Mesendoderm (in vitro differentiated cells): ENCODE measurements at regions not wholly inside any gene's neighbourhood (a gene's known extent, or its start where the extent isn't known, plus 50 kb on each side); places are given as distances from the start of the nearest gene placed in this dataset.

ENCODE experiments used
- DNase-seq: peaks from one replicate; pipeline ENCODE4 v3.0.0; 2013
- H2AK5ac ChIP-seq: 2 replicates; pipeline ENCODE4 v1.6.1; 2013; ENCODE audit warnings: low read length, inconsistent platforms
- H2BK120ac ChIP-seq: 2 replicates; pipeline ENCODE4 v1.6.1; 2013; ENCODE audit warnings: low read depth, mild to moderate bottlenecking, low read length, moderate library complexity, mixed read lengths
- H2BK15ac ChIP-seq: replicated peaks from 2 replicates; pipeline ENCODE4 v1.6.1; 2013; ENCODE audit warnings: low read depth, mild to moderate bottlenecking, moderate library complexity
- H2BK5ac ChIP-seq: 2 replicates; pipeline ENCODE4 v1.6.1; 2013; ENCODE audit warnings: low read length, inconsistent platforms
- H3K18ac ChIP-seq: 2 replicates; pipeline ENCODE4 v1.6.1; 2013; ENCODE audit warnings: mild to moderate bottlenecking, low read length, mixed read lengths
- H3K23ac ChIP-seq: one replicate; pipeline ENCODE4 v1.6.1; 2013; ENCODE audit warnings: low read length
- H3K27ac ChIP-seq: 2 replicates; pipeline ENCODE4 v1.5.1; 2013; ENCODE audit warnings: low read depth, mild to moderate bottlenecking, inconsistent platforms, low read length, moderate library complexity
- H3K27me3 ChIP-seq: 2 replicates; pipeline ENCODE4 v1.6.1; 2013; ENCODE audit warnings: low read length, control low read depth, mild to moderate bottlenecking, inconsistent platforms; ENCODE audit not compliant: insufficient read depth, poor library complexity
- H3K36me3 ChIP-seq: 2 replicates; pipeline ENCODE4 v1.6.1; 2013; ENCODE audit warnings: low read length, inconsistent platforms; ENCODE audit not compliant: control insufficient read depth, insufficient read depth
- H3K4ac ChIP-seq: one replicate; pipeline ENCODE4 v1.6.1; 2013; ENCODE audit warnings: low read depth, mild to moderate bottlenecking, low read length, moderate library complexity
- H3K4me1 ChIP-seq: 2 replicates; pipeline ENCODE4 v1.6.1; 2013; ENCODE audit warnings: low read depth, low read length, inconsistent platforms; ENCODE audit not compliant: control insufficient read depth
- H3K4me2 ChIP-seq: 2 replicates; pipeline ENCODE4 v1.6.1; 2013; ENCODE audit warnings: low read length
- H3K4me3 ChIP-seq: 2 replicates; pipeline ENCODE4 v1.5.1; 2013; ENCODE audit warnings: mild to moderate bottlenecking, low read length
- H3K56ac ChIP-seq: one replicate; pipeline ENCODE4 v1.6.1; 2013; ENCODE audit warnings: low read length
- H3K79me1 ChIP-seq: 2 replicates; pipeline ENCODE4 v1.6.1; 2013; ENCODE audit warnings: low read length, inconsistent platforms
- H3K79me2 ChIP-seq: 2 replicates; pipeline ENCODE4 v1.6.1; 2013; ENCODE audit warnings: mild to moderate bottlenecking, low read length; ENCODE audit not compliant: control insufficient read depth, insufficient read depth
- H3K9ac ChIP-seq: 2 replicates; pipeline ENCODE4 v1.6.1; 2013; ENCODE audit warnings: low read length, inconsistent platforms
- H4K5ac ChIP-seq: one replicate; pipeline ENCODE4 v1.6.1; 2013; ENCODE audit warnings: low read length
- H4K8ac ChIP-seq: one replicate; pipeline ENCODE4 v1.6.1; 2013; ENCODE audit warnings: low read depth, mild to moderate bottlenecking, control low read depth, low read length, moderate library complexity
- whole genome bisulfite sequencing: extraction: QIAGEN DNeasy Blood & Tissue Kit; methylation state at CpG from one replicate; pipeline ENCODE4 v1.1.7; 2013; ENCODE audit warnings: low lambda C conversion rate, missing lambda C conversion rate; ENCODE audit not compliant: insufficient coverage; ENCODE audit errors: extremely low coverage; 5-methylcytosine and 5-hydroxymethylcytosine counted together

DNA sequence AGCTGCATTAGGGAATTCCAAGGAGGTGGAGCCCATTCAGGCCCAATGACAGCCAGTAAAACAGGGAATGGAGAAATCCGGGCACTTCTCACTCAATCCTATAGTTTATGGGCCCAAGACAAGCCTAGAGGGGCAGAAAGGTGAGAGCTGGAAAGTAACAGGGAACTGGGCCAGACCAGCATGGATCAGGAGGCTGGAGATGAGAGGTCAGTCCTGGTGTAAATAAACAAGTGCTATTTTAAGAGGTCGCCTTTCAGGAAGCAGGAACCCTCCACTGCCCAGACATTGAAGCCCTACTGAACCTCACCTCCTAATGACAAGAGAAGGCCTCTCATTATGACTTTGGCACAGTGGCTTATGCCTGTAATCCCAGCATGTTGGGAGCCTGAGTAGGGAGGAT is 57.2 kb upstream of the TGM3 start:
- H2BK120ac ChIP-seq = no peak overlapping the region
- H3K56ac ChIP-seq = no peak overlapping the region
- H3K4me2 ChIP-seq = no peak overlapping the region
- no peaks in the 10 kb centered on the region for H3K79me2 ChIP-seq
- H2BK5ac ChIP-seq = no peak overlapping the region
- H2AK5ac ChIP-seq = no peak overlapping the region
- H3K27me3 ChIP-seq = no peaks in the 10 kb centered on the region
- no peaks in the 10 kb centered on the region for H3K79me1 ChIP-seq
- no peak for DNase-seq
- H3K4me1 ChIP-seq = peaks cover 2% of the 10 kb centered on the region
- H4K8ac ChIP-seq = no peak overlapping the region
- H4K5ac ChIP-seq = no peak overlapping the region
- H3K18ac ChIP-seq = no peak overlapping the region
- no peak overlapping the region for H3K23ac ChIP-seq
- no peak overlapping the region for H2BK15ac ChIP-seq
- H3K4me3 ChIP-seq = no peak overlapping the region
- no peak overlapping the region for H3K27ac ChIP-seq
- H3K9ac ChIP-seq = no peak overlapping the region
- no peaks in the 10 kb centered on the region for H3K36me3 ChIP-seq
- no peak overlapping the region for H3K4ac ChIP-seq
- WGBS = no CpG with 5 or more reads among the region's 2 CpGs

DNA sequence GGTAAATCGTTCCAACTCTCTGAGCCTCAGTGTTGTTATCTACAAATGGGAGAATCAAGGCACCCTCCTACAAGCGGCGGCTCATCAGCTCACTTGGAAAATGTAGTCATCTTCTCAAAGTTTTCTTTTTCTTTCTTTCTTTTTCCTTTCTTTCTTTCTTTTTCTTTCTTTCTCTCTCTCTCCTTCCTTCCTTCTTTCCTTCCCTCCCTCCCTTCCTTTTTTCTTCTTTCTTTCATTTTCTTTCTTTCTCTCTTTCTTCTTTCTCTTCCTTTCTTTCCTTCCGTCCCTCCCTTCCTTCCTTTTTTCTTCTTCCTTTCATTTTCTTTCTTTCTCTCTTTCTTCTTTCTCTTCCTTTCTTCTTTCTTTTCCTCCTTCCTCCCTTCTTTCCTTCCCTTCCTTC is 55.0 kb upstream of the TGM3 start:
- H3K79me2 ChIP-seq = no peaks in the 10 kb centered on the region
- H4K8ac ChIP-seq = no peak overlapping the region
- H3K56ac ChIP-seq = no peak overlapping the region
- H2AK5ac ChIP-seq = no peak overlapping the region
- no peak overlapping the region for H2BK5ac ChIP-seq
- DNase-seq = no peak
- no CpG with 5 or more reads among the region's 4 CpGs for WGBS
- no peaks in the 10 kb centered on the region for H3K27me3 ChIP-seq
- H3K23ac ChIP-seq = no peak overlapping the region
- H3K9ac ChIP-seq = no peak overlapping the region
- H3K18ac ChIP-seq = no peak overlapping the region
- H3K36me3 ChIP-seq = no peaks in the 10 kb centered on the region
- no peaks in the 10 kb centered on the region for H3K4me1 ChIP-seq
- H2BK15ac ChIP-seq = no peak overlapping the region
- H3K4ac ChIP-seq = no peak overlapping the region
- H2BK120ac ChIP-seq = no peak overlapping the region
- no peaks in the 10 kb centered on the region for H3K79me1 ChIP-seq
- H3K27ac ChIP-seq = no peak overlapping the region
- no peak overlapping the region for H4K5ac ChIP-seq
- H3K4me3 ChIP-seq = no peak overlapping the region
- H3K4me2 ChIP-seq = no peak overlapping the region

DNA sequence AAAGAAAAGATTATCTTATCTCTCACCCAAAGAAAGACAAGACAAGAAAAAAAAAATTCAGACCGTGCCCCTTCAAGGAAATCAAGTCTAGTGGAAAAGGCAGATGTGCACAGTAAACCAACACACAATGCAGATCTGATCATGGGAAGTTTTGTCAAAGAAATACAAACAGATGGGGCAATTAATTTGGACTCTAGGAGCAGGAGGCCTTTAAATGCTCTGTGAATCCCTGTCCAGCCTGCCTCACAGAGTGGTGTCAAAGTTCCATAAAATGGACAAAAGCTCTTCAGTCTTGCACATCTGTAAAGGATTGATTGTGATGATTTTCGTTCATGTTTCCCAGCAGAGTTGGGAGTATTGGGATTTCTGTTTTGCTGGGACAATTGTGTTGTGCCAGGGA is 53.1 kb upstream of the TGM3 start:
- Histone ChIP-seq H3K27me3 (no peaks in the 10 kb centered on the region), H3K27ac (no peak overlapping the region), H3K4me3 (no peak overlapping the region), H2AK5ac (no peak overlapping the region), H3K56ac (no peak overlapping the region), H3K79me2 (no peaks in the 10 kb centered on the region), H3K4ac (no peak overlapping the region), H3K36me3 (no peaks in the 10 kb centered on the region), H3K79me1 (no peaks in the 10 kb centered on the region), H3K18ac (no peak overlapping the region), H3K4me1 (no peaks in the 10 kb centered on the region), H3K4me2 (no peak overlapping the region), H4K5ac (no peak overlapping the region), H4K8ac (no peak overlapping the region), H2BK15ac (no peak overlapping the region), H2BK120ac (no peak overlapping the region), H3K9ac (no peak overlapping the region), H2BK5ac (no peak overlapping the region), H3K23ac (no peak overlapping the region)
- WGBS = no CpG with 5 or more reads among the region's 2 CpGs
- no peak for DNase-seq

DNA sequence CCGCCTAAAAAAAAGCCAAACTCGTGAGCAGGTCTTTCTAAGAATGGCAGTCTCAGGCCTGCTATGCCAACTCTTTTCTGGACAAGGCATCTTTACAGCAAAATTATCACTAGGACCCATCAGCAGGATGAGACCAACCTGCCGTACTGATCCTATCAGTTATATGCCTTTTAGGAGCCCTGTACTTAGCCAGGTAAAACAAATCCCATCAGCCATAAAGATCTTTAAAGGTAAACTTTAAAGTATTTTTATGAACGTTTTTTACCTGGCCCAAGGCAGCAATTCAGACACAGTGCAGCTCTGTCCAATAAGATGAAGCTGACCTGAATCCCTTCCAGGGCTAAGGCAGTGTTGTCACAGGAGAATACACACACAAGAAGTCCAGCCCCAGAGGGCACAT is 51.3 kb upstream of the TGM3 start:
- Histone ChIP-seq H3K4me1 (no peaks in the 10 kb centered on the region), H3K36me3 (no peaks in the 10 kb centered on the region), H3K79me1 (no peaks in the 10 kb centered on the region), H4K8ac (no peak overlapping the region), H3K4me3 (no peak overlapping the region), H3K4me2 (no peak overlapping the region), H3K27me3 (no peaks in the 10 kb centered on the region), H3K27ac (no peak overlapping the region), H2BK5ac (no peak overlapping the region), H3K9ac (no peak overlapping the region), H3K23ac (no peak overlapping the region), H2BK120ac (no peak overlapping the region), H3K79me2 (no peaks in the 10 kb centered on the region), H2BK15ac (no peak overlapping the region), H3K18ac (no peak overlapping the region), H3K4ac (no peak overlapping the region), H4K5ac (no peak overlapping the region), H3K56ac (no peak overlapping the region), H2AK5ac (no peak overlapping the region)
- no CpG with 5 or more reads among the region's 4 CpGs for WGBS
- no peak for DNase-seq

DNA sequence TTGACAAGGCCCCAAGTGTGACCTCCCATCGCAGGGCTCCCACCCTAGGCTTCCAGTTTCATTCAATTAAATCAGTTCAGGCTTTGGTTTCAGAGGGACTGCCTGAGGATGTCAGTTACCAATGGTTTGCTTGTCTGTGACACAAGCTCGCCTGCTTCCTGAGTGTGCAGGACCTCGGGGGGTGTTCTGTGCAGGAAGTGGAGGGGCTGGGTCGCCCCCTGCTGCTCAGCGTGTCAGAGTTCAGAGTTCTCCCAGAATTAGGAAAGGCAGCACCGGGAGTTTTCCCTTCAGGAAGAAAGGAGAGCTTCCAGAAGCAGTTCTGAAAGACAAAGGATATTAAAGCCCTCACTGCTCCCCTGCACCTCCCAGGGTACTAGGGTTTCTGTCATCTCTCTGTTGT is 50.8 kb upstream of the TGM3 start:
- no peak overlapping the region for H2BK120ac ChIP-seq
- H2BK5ac ChIP-seq = no peak overlapping the region
- WGBS = no CpG with 5 or more reads among the region's 6 CpGs

DNA sequence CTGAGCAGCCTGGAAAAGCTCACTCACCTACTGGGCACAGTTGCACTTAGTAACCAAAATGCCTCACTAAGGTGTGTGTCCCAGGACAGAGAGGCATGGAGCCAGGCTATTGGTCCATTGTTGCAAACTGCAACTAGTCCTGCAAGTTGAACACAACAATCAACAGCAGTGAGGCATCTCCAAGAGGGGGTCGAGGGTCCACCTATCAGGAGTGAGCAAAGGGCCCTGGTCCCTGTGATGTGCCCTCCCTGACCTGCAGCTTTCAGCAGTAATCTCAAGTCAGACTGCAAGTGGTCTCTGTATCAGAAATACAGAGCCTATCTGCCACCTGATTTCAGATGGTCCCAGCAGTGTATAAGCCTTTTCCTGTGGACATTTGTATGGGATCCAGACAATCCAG is 50.2 kb upstream of the TGM3 start:
- H3K56ac ChIP-seq = no peak overlapping the region
- H4K8ac ChIP-seq = no peak overlapping the region
- H3K4me1 ChIP-seq = no peaks in the 10 kb centered on the region
- H3K79me2 ChIP-seq = no peaks in the 10 kb centered on the region
- H3K18ac ChIP-seq = no peak overlapping the region
- no CpG with 5 or more reads among the region's 1 CpG for WGBS
- H3K27me3 ChIP-seq = no peaks in the 10 kb centered on the region
- no peak overlapping the region for H2BK5ac ChIP-seq
- no peaks in the 10 kb centered on the region for H3K36me3 ChIP-seq
- no peak overlapping the region for H3K9ac ChIP-seq
- H3K4me2 ChIP-seq = no peak overlapping the region
- H3K4me3 ChIP-seq = no peak overlapping the region
- DNase-seq = no peak
- H3K79me1 ChIP-seq = no peaks in the 10 kb centered on the region
- no peak overlapping the region for H3K23ac ChIP-seq
- no peak overlapping the region for H2AK5ac ChIP-seq
- no peak overlapping the region for H3K27ac ChIP-seq
- no peak overlapping the region for H3K4ac ChIP-seq
- no peak overlapping the region for H2BK120ac ChIP-seq
- no peak overlapping the region for H4K5ac ChIP-seq
- H2BK15ac ChIP-seq = no peak overlapping the region

More for the DNA sequence above, 50.8 kb upstream of the TGM3 start:
- Histone ChIP-seq H3K18ac (no peak overlapping the region), H3K36me3 (no peaks in the 10 kb centered on the region), H3K9ac (no peak overlapping the region), H3K4me1 (no peaks in the 10 kb centered on the region), H2AK5ac (no peak overlapping the region), H3K23ac (no peak overlapping the region), H2BK15ac (no peak overlapping the region), H3K79me2 (no peaks in the 10 kb centered on the region), H3K4me2 (no peak overlapping the region), H3K27ac (no peak overlapping the region), H3K27me3 (no peaks in the 10 kb centered on the region), H3K4ac (no peak overlapping the region), H4K8ac (no peak overlapping the region), H4K5ac (no peak overlapping the region), H3K4me3 (no peak overlapping the region), H3K79me1 (no peaks in the 10 kb centered on the region), H3K56ac (no peak overlapping the region)
- DNase-seq = no peak
